GM19035 (cell line): ENCODE measurements at regions not wholly inside any gene's neighbourhood (a gene's known extent, or its start where the extent isn't known, plus 50 kb on each side); places are given as distances from the start of the nearest gene placed in this dataset.
"Not testable (repeated sequence)": the region's sequence is repeated elsewhere in the genome, so short reads cannot be mapped to it uniquely, and the experiment has no call there.

Experiments
- ATAC-seq: cut with Tn5 transposase; IDR thresholded peaks from one replicate; pipeline ENCODE4 v1.9.1; 2021; ENCODE audit not compliant: unreplicated experiment

DNA sequence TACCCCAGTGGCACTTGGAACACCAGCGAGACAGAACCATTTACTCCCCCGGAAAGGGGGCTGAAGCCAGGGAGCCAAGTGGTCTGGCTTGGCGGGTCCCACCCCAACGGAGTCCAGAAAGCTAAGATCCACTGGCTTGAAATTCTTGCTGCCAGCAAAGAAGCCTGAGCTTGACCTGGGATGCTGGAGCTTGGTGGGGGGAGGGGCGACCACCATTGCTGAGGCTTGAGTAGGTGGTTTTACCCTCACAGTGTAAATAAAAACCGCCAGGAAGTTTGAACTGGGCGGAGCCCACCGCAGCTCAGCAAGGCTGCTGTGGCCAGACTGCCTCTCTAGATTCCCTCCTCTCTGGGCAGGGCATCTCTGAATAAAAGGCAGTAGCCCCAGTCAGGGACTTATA, 62.8 kb downstream of the RPS24 start:
- ATAC-seq: not testable (repeated sequence)

DNA sequence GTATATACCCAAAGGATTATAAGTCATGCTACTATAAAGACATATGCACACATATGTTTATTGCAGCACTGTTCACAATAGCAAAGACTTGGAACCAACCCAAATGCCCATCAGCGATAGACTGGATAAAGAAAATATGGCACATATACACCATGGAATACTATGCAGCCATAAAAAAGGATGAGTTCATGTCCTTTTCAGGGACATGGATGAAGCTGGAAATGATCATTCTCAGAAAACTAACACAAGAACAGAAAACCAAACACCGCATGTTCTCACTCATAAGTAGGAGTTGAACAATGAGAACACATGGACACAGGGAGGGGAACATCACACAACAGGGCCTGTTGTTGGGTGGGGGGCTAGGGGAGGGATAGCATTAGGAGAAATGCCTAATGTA, 68.9 kb downstream of the RPS24 start:
- ATAC-seq: not testable (repeated sequence)

DNA sequence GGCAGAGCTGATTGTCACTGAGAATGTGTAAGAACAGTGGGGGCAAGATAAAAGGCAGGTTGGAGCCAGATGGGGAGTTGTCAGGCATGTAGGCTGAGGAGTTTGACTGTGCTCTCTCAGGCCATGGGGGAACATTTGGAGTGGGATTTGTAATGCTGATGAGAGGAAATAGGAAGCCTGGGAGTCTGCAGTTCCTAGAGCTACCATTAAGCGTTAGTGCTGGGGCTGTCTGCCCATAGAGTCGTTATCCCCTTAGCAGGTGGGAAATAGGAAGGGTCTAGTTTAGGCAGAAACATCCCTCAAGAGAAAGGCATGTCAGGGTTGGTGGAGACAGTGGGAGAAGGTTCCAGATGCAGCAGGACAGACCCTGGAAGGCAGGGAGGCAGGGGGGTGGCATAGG, 75.5 kb downstream of the RPS24 start:
- ATAC-seq: no peak

DNA sequence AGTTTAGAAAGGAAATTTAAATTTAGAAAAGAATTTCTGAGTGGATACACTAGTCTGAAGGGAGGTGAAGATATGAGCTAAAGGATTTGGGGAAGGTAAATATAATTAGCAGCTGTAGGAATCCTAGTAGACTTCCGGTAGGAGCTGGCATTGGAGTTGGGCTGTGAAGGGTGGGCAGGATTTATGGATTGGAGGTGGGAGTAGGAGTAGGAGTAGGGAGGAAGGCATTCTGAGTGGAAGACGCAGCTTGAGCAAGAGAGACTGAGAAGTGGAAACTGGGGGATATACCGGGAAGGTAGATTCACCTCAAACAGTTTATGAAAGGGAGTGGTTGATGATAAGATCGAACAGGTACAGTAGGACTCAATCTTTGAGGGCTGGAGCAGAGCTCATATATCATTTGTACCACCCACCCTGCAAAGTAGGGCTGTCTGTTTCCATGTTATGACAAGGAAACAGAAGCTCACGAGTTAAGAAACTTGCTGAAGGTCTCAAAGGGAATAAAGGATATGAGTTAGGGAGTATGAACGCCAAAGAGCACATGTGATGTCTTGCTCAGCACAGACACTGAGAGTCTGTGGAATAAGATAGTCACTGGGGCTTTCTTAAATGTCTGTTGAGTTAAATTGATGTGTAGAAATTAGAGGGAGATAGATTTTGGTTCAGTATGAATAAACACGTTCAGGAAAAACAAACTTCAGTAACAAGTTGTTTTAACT, 81.6 kb downstream of the RPS24 start:
- no peak for ATAC-seq

DNA sequence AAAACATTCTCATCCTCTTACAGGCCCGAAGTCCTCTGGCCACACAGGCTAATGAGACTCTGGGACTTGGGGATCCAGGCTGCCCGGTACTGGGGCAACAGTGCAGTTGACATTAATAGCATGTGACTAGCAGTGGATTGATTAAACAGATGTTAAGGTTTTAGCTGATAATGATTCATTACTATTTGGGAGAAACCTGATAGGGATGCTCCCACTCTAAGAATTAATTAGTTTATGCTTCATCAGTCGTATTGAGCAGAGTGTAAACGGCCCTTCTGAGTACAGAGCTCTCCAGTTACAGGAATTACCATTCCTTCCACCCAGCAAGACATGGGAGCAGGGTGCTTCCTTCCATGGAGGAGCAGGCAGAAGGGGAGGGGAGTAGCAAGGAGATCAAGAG, 82.7 kb downstream of the RPS24 start:
- no peak for ATAC-seq

DNA sequence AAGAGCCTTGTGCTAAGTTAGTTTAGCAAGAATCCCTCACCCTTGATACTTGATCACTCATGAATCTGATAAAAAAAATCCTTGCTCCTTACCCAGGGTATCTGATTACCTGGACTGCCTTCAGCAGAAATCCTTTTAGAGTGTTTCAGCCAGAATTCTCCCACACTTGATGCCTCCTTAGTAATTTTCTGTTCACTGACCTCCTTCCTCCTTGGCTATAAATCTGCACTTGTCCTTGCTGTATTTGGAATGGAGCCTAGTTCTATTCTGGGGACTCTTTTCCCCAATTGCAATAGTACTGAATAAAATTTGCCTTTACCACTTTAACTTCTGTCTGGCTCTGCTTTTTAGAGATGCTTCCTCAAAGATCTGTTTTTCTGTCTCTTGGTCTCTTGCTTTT, 84.9 kb downstream of the RPS24 start:
- no peak for ATAC-seq

DNA sequence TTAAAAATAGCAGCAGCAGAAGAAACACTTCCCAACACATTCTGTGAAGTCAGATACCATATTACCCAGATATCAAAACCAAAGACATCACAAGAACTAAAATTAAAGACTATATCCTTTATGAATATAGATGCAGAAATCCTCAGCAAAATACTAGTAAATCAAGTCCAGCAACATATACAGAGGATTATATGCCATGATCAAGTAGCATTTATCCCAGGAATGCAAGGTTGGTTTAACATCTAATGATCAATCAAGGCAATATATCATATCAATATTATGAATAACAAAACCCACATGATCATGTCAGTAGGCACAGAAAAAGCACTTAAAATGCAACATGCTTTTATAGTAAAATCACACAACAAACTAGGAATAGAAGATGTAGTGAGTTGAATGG, 88.1 kb downstream of the RPS24 start:
- no peak for ATAC-seq

DNA sequence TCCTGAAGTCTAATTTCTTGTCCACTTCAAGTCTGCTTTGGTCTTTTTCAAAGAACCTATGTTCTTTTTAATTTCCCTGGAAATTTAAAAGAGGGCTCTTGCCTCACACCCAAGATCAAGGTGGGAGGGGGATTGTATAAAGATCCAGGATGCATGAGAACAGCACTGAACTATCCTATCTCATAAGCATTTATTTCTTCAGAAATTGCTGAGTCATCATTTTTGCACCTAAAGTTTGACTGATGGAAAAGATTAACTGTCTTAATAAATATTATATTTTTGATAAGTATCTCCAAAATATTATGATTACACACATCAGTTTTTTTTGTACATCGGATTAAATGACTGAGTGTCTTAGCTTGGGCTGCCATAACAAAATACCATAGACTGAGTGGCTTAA, 90.5 kb downstream of the RPS24 start:
- ATAC-seq: no peak

DNA sequence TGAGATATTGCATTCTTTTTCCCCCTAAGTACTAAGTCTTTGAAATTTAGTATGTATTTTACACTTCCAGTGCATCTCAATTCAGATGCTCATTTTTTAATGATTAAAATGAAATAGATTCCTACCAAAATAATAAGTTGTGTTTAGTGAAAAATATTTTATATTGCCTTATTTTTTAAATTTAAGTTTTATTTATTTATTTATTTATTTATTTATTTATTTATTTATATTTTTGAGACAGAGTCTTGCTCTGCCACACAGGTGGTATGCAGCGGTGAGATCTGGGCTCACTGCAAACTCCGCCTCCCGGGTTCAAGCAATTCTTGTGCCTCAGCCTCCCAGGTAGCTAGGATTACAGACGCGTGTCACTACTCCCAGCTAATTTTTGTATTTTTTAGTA, 95.5 kb downstream of the RPS24 start:
- ATAC-seq: no peak

DNA sequence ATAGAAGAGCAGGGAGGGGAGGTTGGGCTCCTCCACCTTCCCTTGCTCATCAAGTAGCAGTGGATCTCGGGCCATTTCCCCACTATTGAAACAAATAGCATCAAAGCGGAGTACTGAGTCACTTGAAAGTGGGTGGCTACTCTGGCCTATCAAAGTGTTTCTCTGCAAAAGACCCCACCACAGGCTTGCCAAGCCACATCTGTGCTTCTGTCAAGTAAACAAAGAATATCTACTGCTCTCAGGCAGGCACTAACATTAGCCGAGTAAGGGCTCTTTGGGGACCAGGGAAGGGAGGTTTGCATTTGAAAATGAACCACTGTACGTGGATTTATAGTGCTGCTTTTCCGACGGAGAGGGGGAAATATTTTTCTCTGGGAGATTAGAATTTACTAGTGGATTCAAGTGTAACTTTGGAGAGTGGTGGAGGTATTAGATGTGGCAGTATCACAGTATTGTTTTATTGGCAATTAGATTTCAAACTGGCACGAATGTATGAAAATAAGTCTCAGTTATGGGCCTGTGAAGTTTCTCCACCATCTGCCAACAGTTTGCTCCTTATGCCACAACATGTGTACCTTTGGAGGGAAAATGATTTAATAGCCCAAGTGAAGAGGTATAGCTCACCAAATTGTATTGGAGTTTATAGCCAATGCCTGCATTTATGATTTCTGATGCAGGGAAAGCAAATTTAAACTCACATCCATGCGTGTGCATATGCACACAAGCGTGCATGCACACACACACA, 97.5 kb downstream of the RPS24 start:
- no peak for ATAC-seq

DNA sequence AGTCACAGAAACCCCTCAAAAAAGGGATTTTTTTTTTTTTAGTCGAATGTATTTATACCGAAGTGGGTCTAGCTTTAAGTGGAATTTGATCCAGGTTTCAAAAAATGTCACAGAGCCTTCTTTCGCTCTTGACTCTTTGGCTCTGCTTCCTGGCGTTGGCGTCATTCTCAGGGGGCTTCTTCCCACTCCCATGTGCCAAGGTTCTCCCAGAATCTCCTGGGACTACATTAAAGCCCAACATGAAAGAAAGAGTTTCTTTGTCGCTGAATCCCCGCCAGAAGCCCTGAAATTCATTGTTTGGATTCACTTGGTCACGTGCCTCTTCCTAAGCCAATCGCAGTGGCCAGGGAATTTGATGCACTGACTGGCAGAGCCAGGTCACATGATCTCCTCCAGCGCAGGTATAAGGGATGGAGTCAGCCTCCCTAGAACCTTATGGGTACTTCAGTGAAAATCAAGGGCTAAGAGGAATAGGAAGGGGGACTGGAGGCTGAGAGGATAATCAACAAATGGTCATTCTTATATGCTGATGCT, 101.2 kb downstream of the RPS24 start:
- no peak for ATAC-seq

DNA sequence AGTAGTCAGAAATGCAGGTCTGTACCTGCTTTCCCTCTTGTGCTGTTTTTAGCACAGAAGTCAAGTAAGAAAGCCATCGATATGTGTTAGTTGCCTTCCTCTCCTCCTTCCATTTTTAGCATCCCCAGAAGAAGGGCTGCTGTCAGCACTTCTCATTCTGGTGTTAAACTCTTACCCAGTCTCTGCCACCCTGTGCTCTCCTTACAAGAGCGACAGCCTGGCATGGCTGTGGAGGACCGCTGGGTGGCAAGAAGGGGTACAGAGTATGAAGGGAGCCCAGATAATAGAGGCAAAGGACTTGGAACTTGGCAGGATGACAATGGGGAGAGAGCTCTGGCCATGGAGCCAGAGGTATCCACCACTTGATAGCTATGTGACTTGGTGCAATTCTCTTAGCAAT, 103.5 kb downstream of the RPS24 start:
- no peak for ATAC-seq

DNA sequence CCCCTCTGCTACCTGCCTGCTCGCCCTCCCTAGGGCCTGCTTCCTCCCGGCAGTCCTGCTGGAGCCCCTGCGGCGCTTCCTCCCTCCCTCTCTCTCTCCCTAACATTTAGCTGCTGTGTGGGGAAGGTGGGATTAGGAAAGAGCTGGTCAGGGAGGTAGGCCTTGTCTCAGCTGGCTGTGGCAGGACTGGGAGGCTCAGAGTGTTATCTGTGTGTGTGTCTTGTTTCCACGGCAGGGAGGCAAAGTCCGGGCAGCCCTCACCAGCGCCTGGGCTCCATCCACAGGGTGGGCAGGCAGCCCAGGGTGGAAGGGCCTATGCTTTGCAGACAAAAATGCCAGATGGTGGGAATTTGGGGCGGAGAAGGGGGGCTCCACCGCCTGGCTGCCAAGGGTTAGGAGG, 105.7 kb downstream of the RPS24 start:
- ATAC-seq: no peak

DNA sequence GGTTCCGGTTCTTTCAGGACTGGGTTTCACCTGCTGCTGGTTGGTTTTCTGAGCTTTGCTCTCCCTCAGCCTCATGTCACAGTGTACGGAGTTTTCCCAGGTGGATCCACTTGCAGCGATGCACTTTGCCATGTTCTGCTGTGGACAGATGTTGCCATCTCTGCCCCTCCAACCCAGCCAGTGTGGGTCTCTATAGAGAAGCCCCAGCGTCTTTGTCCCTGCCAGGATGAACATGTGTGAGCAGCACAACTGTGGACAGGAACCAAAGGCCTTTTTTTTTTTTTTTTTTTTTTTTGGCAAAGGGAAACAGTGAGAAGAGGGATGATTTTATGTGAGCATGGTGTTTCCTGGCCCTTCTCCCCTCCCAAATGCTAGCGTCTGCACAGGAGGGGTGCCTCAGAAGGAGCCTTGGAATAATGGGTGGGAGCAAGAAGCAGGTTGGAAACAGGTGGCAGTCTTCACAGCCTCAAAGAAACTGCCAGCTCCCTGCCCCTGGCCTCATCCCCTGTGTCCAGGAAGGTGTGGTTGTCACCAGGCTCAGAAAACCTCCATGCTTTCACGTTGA, 106.5 kb downstream of the RPS24 start:
- ATAC-seq: no peak

DNA sequence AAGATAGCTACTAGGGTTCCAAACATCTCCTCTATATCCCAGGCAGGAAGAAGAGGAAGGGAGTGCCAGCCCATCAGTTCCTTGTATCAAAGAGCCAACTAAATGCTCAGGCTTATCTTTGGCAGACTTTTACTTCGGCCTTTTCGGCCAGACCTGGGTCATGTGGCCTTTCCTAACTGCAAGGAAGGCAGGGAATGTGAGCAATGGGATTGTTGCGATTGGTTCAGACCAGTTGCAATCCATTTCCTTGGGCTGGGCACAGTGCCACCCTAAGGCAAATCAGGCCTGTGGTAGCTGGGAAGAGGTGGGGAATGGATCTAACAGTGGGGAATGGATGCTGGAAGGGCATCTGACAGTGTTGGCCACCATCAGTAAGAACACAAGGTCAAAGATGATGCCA, 109.9 kb downstream of the RPS24 start:
- no peak for ATAC-seq

DNA sequence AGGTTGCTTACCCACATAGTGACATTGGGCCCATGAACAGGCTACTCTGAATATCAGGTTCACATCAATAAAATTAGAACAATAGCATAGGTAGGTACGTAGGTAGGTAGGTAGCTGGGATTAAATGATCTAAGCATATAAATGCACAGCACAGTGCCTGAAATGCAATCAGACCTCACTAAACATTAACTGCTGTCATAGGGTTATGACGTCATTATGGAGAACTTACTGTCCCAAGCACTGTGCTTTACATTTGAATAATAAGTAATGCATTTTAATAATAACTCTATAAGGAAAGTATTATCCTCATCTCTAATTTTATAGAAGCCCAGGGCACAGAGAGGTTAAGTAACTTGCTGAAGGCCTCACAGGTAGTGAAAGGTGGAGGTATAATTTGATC, 112.5 kb downstream of the RPS24 start:
- ATAC-seq: no peak

DNA sequence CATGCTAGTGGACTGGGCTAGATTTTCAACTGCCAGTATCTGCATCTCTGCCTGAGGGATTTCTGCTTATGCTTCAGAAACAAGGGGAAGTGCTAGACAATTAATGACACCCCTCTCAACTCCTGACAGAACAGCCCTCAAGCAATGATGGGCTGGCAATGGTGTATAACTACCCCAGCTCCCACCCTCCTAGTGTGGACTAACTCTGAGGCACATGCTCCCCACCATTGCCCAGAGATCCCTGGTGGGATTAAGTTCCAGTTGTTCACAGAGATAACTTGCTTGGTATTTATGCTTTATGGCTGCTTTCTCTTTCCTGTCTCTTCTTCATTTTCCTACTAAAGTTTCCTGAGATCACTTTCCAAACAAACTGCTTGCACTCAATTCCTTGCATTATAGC, 113.5 kb downstream of the RPS24 start:
- ATAC-seq: no peak

DNA sequence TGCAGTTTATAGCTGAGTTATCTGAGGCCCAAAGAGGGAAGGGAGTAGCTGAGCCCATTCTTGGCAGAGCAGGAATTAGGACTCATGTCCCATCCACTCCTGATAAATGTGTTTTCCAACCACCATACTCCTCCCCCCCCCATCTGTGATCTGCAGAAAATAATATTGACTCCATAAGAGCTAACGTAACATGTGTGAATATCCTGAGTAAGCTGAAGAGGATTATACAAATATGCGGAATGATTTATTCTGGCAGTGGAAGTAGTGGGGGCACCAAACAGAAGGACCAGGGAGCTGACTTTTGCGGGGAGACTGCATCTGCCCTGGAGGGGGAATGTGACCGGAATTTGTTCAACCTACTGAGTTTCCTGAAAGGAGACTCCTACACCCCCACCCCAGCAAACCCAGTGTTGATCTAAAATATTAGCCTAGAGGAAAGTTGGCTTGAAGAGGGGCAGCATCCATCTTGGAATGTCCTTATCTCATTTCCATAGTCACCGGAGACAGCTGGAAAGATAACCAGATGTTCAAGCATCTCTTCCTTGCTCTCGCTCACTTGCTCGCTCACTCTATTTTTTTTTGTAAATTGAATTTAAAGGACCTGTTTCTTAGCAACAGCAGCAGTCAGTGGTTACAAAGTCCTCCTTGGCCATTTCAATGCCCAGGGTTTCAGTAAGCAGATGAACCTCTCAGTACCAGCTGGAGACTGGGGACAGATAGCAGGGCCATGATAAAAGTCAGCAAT, 114.7 kb downstream of the RPS24 start:
- ATAC-seq: no peak

DNA sequence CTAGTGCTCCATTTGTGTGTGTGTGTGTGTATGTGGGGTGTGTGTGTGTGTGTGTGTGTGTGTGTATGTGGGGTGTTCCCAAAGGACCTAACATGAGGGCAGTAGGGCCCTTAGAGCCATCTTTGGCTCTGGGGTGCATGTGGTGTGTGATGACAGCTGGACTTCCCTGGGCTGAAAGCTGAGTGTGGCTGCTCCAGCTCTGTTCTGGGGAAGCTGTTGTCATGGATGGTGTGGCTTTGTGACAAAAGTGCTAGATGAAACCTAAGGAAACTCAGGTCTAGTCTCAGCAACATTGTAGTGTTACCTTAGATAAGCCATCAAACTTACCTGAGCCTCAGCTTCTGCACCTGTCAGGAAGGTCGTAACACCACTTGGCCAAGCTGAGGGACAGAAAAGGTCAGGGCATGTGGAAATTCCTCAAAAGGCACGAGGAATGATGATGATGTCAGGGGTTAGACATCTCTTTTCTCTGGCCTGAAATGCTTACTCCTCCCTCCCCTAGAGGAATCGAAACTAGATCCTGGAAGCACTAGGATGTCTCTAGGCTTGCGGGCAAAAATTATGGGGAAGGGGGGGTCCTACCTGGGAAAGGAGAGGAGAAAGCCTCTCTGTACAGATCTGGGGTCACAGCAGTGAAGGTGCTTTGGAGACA, 115.4 kb downstream of the RPS24 start:
- ATAC-seq: no peak

DNA sequence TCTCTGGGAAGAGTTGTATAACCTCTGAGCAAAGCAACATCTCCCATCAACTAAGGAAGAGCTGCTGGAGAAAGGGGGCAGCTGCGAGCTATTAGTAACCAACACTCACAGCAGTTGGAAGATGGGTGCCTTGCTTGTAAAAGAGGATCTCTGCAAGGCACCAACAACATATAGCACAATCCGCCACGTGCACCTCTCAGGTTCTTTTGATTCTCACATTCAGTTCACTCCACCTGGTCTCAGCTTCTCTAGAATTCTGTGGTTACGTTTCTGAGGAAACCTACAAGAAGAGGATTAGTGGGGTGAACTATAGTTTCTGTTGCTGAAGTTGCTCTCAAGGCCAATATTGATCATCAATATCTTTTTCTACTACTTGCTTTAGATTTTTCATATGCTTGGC, 117.1 kb downstream of the RPS24 start:
- ATAC-seq: no peak

DNA sequence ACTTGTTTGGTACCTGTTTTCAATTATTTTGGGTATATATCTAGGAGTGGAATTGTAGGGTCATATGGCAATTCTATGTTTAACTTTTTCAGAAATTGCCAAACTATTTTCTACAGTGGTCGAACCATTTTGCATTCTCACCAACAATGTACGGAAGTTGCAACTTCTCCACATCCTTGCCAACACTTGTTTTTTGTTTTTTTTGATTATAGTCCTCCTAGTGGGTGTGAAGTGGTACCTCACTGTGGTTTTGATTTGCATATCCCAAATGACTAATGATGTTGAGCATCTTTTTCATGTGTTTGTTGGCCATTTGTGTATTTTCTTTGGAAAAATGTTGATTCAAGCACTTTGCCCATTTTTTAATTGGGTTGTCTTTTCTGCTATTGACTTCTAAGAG, 122.1 kb downstream of the RPS24 start:
- ATAC-seq: no peak
